ENCODE measurements at regions not wholly inside any gene's neighbourhood (a gene's known extent, or its start where the extent isn't known, plus 50 kb on each side); places are given as distances from the start of the nearest gene placed in this dataset.

- Histone ChIP-seq H3K36me3 (no peaks in the 10 kb centered on the region), H3K4me3 (no peak overlapping the region), H3K9me3 (no peaks in the 10 kb centered on the region), H3K27ac (no peak overlapping the region), H3K27me3 (replicated peaks in 1 of 7) (peaks cover 0 to 4% (median 0%) of the 10 kb centered on the region in 7 donors), H3K4me1 (no peaks in the 10 kb centered on the region)
- TF ChIP-seq, protein P1, sequence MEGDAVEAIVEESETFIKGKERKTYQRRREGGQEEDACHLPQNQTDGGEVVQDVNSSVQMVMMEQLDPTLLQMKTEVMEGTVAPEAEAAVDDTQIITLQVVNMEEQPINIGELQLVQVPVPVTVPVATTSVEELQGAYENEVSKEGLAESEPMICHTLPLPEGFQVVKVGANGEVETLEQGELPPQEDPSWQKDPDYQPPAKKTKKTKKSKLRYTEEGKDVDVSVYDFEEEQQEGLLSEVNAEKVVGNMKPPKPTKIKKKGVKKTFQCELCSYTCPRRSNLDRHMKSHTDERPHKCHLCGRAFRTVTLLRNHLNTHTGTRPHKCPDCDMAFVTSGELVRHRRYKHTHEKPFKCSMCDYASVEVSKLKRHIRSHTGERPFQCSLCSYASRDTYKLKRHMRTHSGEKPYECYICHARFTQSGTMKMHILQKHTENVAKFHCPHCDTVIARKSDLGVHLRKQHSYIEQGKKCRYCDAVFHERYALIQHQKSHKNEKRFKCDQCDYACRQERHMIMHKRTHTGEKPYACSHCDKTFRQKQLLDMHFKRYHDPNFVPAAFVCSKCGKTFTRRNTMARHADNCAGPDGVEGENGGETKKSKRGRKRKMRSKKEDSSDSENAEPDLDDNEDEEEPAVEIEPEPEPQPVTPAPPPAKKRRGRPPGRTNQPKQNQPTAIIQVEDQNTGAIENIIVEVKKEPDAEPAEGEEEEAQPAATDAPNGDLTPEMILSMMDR (IDR thresholded peaks at IDR 0.05 in 8 of 11, conservative IDR thresholded peaks at IDR 0.05 in 3 of 11) = no peak
- no peak for TF ChIP-seq POLR2A (IDR thresholded peaks at IDR 0.05)
- no peak for TF ChIP-seq POLR2AphosphoS5 (IDR thresholded peaks at IDR 0.05)
- intact Hi-C loops (cut with DNase I; ENCODE audit: low total_unique reads) = no loop called here
- WGBS, 5 donors = 52 to 71% (median 67%) methylated on average over 1 of the region's 1 CpG
- no peak for DNase-seq
Measured at GRCh38 chr10:27366769-27367168, 126.2 kb upstream of the ACBD5 start.

GRCh38 chr10:27364028-27364427 lies 123.4 kb upstream of the ACBD5 start:
- no peak for DNase-seq
- Histone ChIP-seq H3K4me3 (no peak overlapping the region), H3K27me3 (replicated peaks in 1 of 7) (peaks cover 0 to 4% (median 0%) of the 10 kb centered on the region in 7 donors), H3K9me3 (no peaks in the 10 kb centered on the region), H3K4me1 (no peaks in the 10 kb centered on the region), H3K36me3 (no peaks in the 10 kb centered on the region), H3K27ac (no peak overlapping the region)
- intact Hi-C loops (cut with DNase I; ENCODE audit: low total_unique reads) = loop anchor here (5.0 kb wide), 1 partner anchor 137 kb away; no protein-coding TSS in a partner anchor
- 65 to 81% (median 78%) methylated on average over 8 of the region's 8 CpGs for WGBS, 5 donors
- TF ChIP-seq POLR2AphosphoS5 (IDR thresholded peaks at IDR 0.05) (no peak), POLR2A (IDR thresholded peaks at IDR 0.05) (no peak)
- TF ChIP-seq, protein P1 (IDR thresholded peaks at IDR 0.05 in 8 of 11, conservative IDR thresholded peaks at IDR 0.05 in 3 of 11) = no peak

DNA sequence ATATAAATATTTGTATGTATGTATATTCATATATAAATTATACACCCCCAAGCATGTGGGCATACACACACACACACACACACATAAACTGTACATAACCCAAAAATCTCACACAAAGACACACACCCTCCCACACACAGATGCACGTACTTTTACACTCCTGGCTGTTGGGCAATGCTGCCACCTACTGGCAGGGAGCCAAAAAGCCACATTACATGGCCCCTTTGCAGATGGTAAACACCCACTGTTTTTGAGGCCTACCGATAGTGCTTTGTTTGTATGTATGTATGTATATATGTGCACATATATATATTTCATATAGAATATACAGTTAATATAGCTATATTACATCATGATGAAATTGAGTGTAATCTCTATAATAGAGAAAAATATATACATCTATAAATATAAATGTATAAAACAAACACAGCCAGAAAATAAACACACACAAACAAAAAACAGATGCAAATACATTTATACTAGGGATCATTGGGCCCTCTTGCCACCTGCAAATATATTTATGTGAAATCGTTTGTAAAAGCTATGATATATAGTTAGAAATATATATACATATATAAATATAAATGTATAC lies 120.1 kb upstream of the ACBD5 start:
- Histone ChIP-seq H3K27me3 (replicated peaks in 1 of 7) (no peaks in the 10 kb centered on the region), H3K4me3 (no peak overlapping the region), H3K9me3 (no peaks in the 10 kb centered on the region), H3K27ac (no peak overlapping the region), H3K36me3 (no peaks in the 10 kb centered on the region), H3K4me1 (peaks cover 0 to 5% (median 0%) of the 10 kb centered on the region in 6 donors)
- WGBS, 5 donors = 3 to 11% (median 7%) methylated on average over 3 of the region's 3 CpGs
- TF ChIP-seq, protein P1 (IDR thresholded peaks at IDR 0.05 in 8 of 11, conservative IDR thresholded peaks at IDR 0.05 in 3 of 11) = peak; percentile 80 to 91 (median 89)
- TF ChIP-seq POLR2A (IDR thresholded peaks at IDR 0.05) = no peak
- TF ChIP-seq POLR2AphosphoS5 (IDR thresholded peaks at IDR 0.05) = peak in 1 of 3 donors; percentile 74
- intact Hi-C loops (cut with DNase I; ENCODE audit: low total_unique reads) = loop anchor here (5.0 kb wide), 1 partner anchor 133 kb away; no protein-coding TSS in a partner anchor
- DNase-seq = peak; percentile 91

GRCh38 chr10:27359792-27360355 lies 119.3 kb upstream of the ACBD5 start:
- no peak for DNase-seq
- H3K4me3 ChIP-seq = no peak overlapping the region
- WGBS, 5 donors = 85 to 93% (median 86%) methylated on average over 10 to 12 of the region's 12 CpGs
- intact Hi-C loops (cut with DNase I; ENCODE audit: low total_unique reads) = loop anchor here (5.0 to 10.0 kb wide), 2 partner anchors 133 to 465 kb away; no protein-coding TSS in a partner anchor
- TF ChIP-seq, protein P1 (IDR thresholded peaks at IDR 0.05 in 8 of 11, conservative IDR thresholded peaks at IDR 0.05 in 3 of 11) = no peak
- TF ChIP-seq POLR2AphosphoS5 (IDR thresholded peaks at IDR 0.05) (no peak), POLR2A (IDR thresholded peaks at IDR 0.05) (no peak)
- H3K9me3 ChIP-seq = no peaks in the 10 kb centered on the region
- peaks cover 0 to 10% (median under 1%) of the 10 kb centered on the region in 6 donors for H3K4me1 ChIP-seq
- H3K27ac ChIP-seq = no peak overlapping the region
- H3K36me3 ChIP-seq = no peaks in the 10 kb centered on the region
- no peaks in the 10 kb centered on the region for H3K27me3 ChIP-seq (replicated peaks in 1 of 7)

Data from spleen (tissue), 11 donors.